Neutrophil (primary cell): ENCODE measurements at regions not wholly inside any gene's neighbourhood (a gene's known extent, or its start where the extent isn't known, plus 50 kb on each side); places are given as distances from the start of the nearest gene placed in this dataset.

Source experiments
- H3K27ac ChIP-seq: fragments of 200-600 bp; sonication (generic); 2 replicates; pipeline ENCODE4 v1.5.1; 2016; ENCODE audit warnings: mild to moderate bottlenecking, moderate library complexity
- H3K27me3 ChIP-seq: fragments of 200-600 bp; sonication (generic); 2 replicates; pipeline ENCODE4 v1.6.0; 2016; ENCODE audit warnings: mild to moderate bottlenecking
- H3K36me3 ChIP-seq: fragments of 200-600 bp; sonication (generic); 2 replicates; pipeline ENCODE4 v1.5.1; 2017
- H3K4me1 ChIP-seq, 2 experiments: fragments of 200-600 bp in 1 of 2; sonication (generic) in 1 of 2; 1 replicate in 1 of 2; 2 replicates in 1 of 2; pipeline versions ENCODE4 v1.5.1 to v1.6.1; 2013 to 2016; ENCODE audit warnings: low read depth in 1 of 2, low read length in 1 of 2, mild to moderate bottlenecking in 1 of 2, moderate library complexity in 1 of 2; ENCODE audit not compliant: control insufficient read depth in 1 of 2, insufficient read depth in 1 of 2
- H3K4me3 ChIP-seq, 2 experiments: fragments of 200-600 bp in 1 of 2; sonication (generic) in 1 of 2; 1 replicate in 1 of 2; 2 replicates in 1 of 2; pipeline ENCODE4 v1.5.1; 2013 to 2016; ENCODE audit warnings: low read depth in 1 of 2, low read length in 1 of 2, mild to moderate bottlenecking in 1 of 2, moderate library complexity in 1 of 2
- H3K9me3 ChIP-seq: fragments of 200-600 bp; sonication (generic); 2 replicates; pipeline ENCODE4 v1.5.1; 2016
- CTCF ChIP-seq: fragments of 200-600 bp; sonication (generic); IDR thresholded peaks from 2 replicates; pipeline ENCODE4 v1.5.1; 2016; ENCODE audit warnings: antibody characterized with exemption

DNA sequence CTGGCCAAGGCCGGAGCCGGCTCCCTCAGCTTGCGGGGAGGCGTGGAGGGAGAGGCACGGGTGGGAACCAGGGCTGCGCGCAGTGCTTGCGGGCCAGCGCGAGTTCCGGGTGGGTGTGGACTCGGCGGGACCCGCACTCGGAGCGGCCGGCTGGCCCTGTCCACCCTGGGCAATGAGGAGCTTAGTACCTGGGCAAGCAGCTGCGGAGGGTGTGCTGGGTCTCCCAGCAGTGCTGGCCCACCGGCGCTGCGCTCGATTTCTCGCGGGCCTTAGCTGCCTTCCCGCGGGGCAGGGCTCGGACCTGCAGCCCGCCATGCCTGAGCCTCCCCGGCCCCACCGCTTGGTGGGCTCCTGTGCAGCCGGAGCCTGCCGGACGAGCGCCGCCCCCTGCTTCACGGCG lies 91.4 kb upstream of the MAN1A1 start:
- TF ChIP-seq CTCF, result no peak
- H3K4me3 ChIP-seq, result no peak overlapping the region
- H3K36me3 ChIP-seq, result no peaks in the 10 kb centered on the region
- no peaks in the 10 kb centered on the region for H3K27me3 ChIP-seq
- H3K4me1 ChIP-seq, result peaks cover 29 to 40% of the 10 kb centered on the region in 2 experiments
- H3K9me3 ChIP-seq, result no peaks in the 10 kb centered on the region
- H3K27ac ChIP-seq, result no peak overlapping the region

DNA sequence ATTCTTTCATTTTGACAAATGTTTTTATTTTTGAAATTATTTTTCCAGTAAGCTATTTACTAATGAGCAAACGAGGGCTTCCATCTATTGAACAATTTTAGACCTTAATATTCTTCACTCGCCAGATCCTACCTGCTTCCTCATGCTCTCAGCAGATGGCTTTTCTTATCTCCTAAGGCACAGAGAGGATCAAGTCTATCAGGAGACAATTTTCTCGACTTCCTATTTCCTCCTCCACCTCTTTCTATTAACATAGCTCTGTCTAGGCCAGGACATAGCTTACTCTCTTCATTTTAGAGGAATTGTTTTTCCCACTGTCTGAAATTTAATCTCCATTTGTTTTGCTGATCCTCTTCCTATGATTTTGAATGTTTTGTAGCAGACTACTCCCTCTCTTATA lies 87.0 kb upstream of the MAN1A1 start:
- Histone ChIP-seq H3K9me3 (no peaks in the 10 kb centered on the region), H3K36me3 (no peaks in the 10 kb centered on the region), H3K27me3 (no peaks in the 10 kb centered on the region), H3K27ac (no peak overlapping the region), H3K4me1 (no peaks in the 10 kb centered on the region), H3K4me3 (no peak overlapping the region)
- TF ChIP-seq CTCF, result no peak

- Histone ChIP-seq H3K27ac (no peak overlapping the region), H3K4me3 (no peak overlapping the region), H3K27me3 (no peaks in the 10 kb centered on the region), H3K9me3 (no peaks in the 10 kb centered on the region), H3K4me1 (no peaks in the 10 kb centered on the region), H3K36me3 (no peaks in the 10 kb centered on the region)
- TF ChIP-seq CTCF, result no peak
These were observed 82.2 kb upstream of the MAN1A1 start for GRCh38 chr6:119431799-119432198.

- Histone ChIP-seq H3K4me1 (no peaks in the 10 kb centered on the region), H3K27ac (no peak overlapping the region), H3K4me3 (no peak overlapping the region), H3K36me3 (no peaks in the 10 kb centered on the region), H3K27me3 (no peaks in the 10 kb centered on the region), H3K9me3 (no peaks in the 10 kb centered on the region)
- TF ChIP-seq CTCF, result no peak
These were observed 81.2 kb upstream of the MAN1A1 start for GRCh38 chr6:119430805-119431204.

GRCh38 chr6:119428633-119429032 lies 79.1 kb upstream of the MAN1A1 start:
- H3K27ac ChIP-seq, result no peak overlapping the region
- no peak overlapping the region for H3K4me3 ChIP-seq
- no peak for TF ChIP-seq CTCF
- H3K9me3 ChIP-seq, result no peaks in the 10 kb centered on the region
- H3K27me3 ChIP-seq, result no peaks in the 10 kb centered on the region
- H3K4me1 ChIP-seq, result no peaks in the 10 kb centered on the region
- no peaks in the 10 kb centered on the region for H3K36me3 ChIP-seq

GRCh38 chr6:119426619-119427018 lies 77.1 kb upstream of the MAN1A1 start:
- no peaks in the 10 kb centered on the region for H3K36me3 ChIP-seq
- no peak for TF ChIP-seq CTCF
- no peaks in the 10 kb centered on the region for H3K4me1 ChIP-seq
- H3K4me3 ChIP-seq, result no peak overlapping the region
- H3K27me3 ChIP-seq, result no peaks in the 10 kb centered on the region
- no peak overlapping the region for H3K27ac ChIP-seq
- no peaks in the 10 kb centered on the region for H3K9me3 ChIP-seq
